ENCODE measurements at regions not wholly inside any gene's neighbourhood (a gene's known extent, or its start where the extent isn't known, plus 50 kb on each side); places are given as distances from the start of the nearest gene placed in this dataset.

GRCh38 chr9:94160594-94161501, 76.6 kb downstream of the PTPDC1 start:
- TF ChIP-seq RAD21 (IDR thresholded peaks at IDR 0.05; ENCODE audit: low read depth) (0 out of 2 replicates have a peak, but pooled peaks have one; percentile 4), ZBTB7A (IDR thresholded peaks at IDR 0.05; ENCODE audit: low read depth) (no peak), TCF12 (IDR thresholded peaks at IDR 0.05; ENCODE audit: low read depth) (no peak), CREB1 (IDR thresholded peaks at IDR 0.05; ENCODE audit: low read depth) (no peak), FOXM1 (IDR thresholded peaks at IDR 0.05; ENCODE audit: borderline replicate concordance, low read depth) (no peak), NFIC (IDR thresholded peaks at IDR 0.05) (no peak)

Data from Ishikawa (cell line).